ENCODE measurements at regions not wholly inside any gene's neighbourhood (a gene's known extent, or its start where the extent isn't known, plus 50 kb on each side); places are given as distances from the start of the nearest gene placed in this dataset.

DNA sequence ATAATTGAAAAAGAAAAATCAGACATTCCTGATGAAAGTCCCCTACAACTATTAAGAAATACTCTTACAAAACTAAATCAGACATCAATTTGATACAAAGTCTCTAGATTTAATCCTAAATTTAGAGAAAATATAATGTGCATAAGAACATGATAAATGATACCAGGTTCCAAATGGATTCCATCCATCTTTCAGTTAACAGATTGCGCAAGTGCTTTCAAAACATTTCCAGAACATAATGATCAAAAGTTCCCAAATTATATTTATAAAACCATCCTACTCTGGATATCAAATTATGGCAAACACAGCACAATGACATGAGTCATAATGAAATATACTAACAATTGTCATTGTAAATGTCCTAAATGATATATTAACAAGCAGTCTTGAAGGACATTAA lies 151.0 kb upstream of the GYPC start:
- H3K27ac ChIP-seq (ENCODE audit: low read depth in 1 of 2, low read length in 2 of 2): no peak overlapping the region
- H3K27me3 ChIP-seq (ENCODE audit: control insufficient read depth in 4 of 4, insufficient read depth in 4 of 4, low read length in 3 of 4): no peaks in the 10 kb centered on the region
- no peaks in the 10 kb centered on the region for H3K36me3 ChIP-seq (ENCODE audit: control insufficient read depth in 4 of 4, insufficient read depth in 3 of 4, low read depth in 1 of 4, low read length in 3 of 4)
- H3K4me1 ChIP-seq (ENCODE audit: control insufficient read depth in 4 of 4, insufficient read depth in 4 of 4, low read length in 3 of 4): peaks cover 0 to 5% (median 0%) of the 10 kb centered on the region in 4 donors
- H3K9ac ChIP-seq (ENCODE audit: low read depth in 1 of 2, low read length in 2 of 2): no peak overlapping the region
- no peak for DNase-seq (ENCODE audit: low spot score)
- no peak overlapping the region for H3K4me3 ChIP-seq (ENCODE audit: low read depth in 1 of 3, low read length in 3 of 3)
- no peaks in the 10 kb centered on the region for H3K9me3 ChIP-seq (ENCODE audit: control insufficient read depth in 4 of 4, low read length in 3 of 4)
- TF ChIP-seq SP1 (IDR thresholded peaks at IDR 0.05) (no peak), NR2F2 (IDR thresholded peaks at IDR 0.05) (no peak), RXRA (IDR thresholded peaks at IDR 0.05) (no peak), TAF1 (conservative IDR thresholded peaks at IDR 0.05) (no peak), HNF4A (conservative IDR thresholded peaks at IDR 0.05) (no peak), YY1 (IDR thresholded peaks at IDR 0.05) (no peak), GABPA (IDR thresholded peaks at IDR 0.05 in 1 of 2, conservative IDR thresholded peaks at IDR 0.05 in 1 of 2) (no peak), HNF4G (IDR thresholded peaks at IDR 0.05) (no peak), FOXA2 (IDR thresholded peaks at IDR 0.05) (no peak), EGR1 (IDR thresholded peaks at IDR 0.05; ENCODE audit: low read depth in 2 of 2) (no peak)
- TF ChIP-seq, protein P1, sequence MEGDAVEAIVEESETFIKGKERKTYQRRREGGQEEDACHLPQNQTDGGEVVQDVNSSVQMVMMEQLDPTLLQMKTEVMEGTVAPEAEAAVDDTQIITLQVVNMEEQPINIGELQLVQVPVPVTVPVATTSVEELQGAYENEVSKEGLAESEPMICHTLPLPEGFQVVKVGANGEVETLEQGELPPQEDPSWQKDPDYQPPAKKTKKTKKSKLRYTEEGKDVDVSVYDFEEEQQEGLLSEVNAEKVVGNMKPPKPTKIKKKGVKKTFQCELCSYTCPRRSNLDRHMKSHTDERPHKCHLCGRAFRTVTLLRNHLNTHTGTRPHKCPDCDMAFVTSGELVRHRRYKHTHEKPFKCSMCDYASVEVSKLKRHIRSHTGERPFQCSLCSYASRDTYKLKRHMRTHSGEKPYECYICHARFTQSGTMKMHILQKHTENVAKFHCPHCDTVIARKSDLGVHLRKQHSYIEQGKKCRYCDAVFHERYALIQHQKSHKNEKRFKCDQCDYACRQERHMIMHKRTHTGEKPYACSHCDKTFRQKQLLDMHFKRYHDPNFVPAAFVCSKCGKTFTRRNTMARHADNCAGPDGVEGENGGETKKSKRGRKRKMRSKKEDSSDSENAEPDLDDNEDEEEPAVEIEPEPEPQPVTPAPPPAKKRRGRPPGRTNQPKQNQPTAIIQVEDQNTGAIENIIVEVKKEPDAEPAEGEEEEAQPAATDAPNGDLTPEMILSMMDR (IDR thresholded peaks at IDR 0.05; ENCODE audit: low read depth, low read length, missing input control): no peak
- TF ChIP-seq, protein P2, sequence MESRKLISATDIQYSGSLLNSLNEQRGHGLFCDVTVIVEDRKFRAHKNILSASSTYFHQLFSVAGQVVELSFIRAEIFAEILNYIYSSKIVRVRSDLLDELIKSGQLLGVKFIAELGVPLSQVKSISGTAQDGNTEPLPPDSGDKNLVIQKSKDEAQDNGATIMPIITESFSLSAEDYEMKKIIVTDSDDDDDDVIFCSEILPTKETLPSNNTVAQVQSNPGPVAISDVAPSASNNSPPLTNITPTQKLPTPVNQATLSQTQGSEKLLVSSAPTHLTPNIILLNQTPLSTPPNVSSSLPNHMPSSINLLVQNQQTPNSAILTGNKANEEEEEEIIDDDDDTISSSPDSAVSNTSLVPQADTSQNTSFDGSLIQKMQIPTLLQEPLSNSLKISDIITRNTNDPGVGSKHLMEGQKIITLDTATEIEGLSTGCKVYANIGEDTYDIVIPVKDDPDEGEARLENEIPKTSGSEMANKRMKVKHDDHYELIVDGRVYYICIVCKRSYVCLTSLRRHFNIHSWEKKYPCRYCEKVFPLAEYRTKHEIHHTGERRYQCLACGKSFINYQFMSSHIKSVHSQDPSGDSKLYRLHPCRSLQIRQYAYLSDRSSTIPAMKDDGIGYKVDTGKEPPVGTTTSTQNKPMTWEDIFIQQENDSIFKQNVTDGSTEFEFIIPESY (IDR thresholded peaks at IDR 0.05): no peak
- TF ChIP-seq, protein P3, sequence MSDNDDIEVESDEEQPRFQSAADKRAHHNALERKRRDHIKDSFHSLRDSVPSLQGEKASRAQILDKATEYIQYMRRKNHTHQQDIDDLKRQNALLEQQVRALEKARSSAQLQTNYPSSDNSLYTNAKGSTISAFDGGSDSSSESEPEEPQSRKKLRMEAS (IDR thresholded peaks at IDR 0.05): no peak
- TF ChIP-seq, protein P4, sequence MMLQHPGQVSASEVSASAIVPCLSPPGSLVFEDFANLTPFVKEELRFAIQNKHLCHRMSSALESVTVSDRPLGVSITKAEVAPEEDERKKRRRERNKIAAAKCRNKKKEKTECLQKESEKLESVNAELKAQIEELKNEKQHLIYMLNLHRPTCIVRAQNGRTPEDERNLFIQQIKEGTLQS (IDR thresholded peaks at IDR 0.05): no peak
- WGBS: 99% methylated on average over 1 of the region's 1 CpG

DNA sequence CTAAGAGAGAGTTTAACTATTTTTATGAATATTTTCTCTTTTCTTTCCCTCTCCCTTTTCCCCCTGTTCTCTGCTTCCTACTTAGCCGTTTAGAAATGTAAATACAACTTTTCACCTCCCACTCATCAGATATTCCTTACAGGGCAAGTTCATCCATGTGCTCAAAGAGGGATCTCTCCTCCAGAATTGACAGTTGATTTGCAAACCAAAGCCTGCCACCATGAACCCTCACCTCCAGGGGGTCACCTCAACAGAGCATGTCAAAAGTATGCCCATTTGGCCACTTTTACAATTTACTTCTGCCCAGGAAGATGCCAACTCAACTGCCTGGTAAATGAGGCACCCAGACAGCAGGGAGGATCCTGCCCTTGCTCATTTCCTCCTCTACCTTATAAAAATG lies 149.2 kb upstream of the GYPC start:
- no peak for DNase-seq (ENCODE audit: low spot score)
- no peak overlapping the region for H3K27ac ChIP-seq (ENCODE audit: low read depth in 1 of 2, low read length in 2 of 2)
- H3K27me3 ChIP-seq (ENCODE audit: control insufficient read depth in 4 of 4, insufficient read depth in 4 of 4, low read length in 3 of 4): no peaks in the 10 kb centered on the region
- H3K9ac ChIP-seq (ENCODE audit: low read depth in 1 of 2, low read length in 2 of 2): no peak overlapping the region
- no peak overlapping the region for H3K4me3 ChIP-seq (ENCODE audit: low read depth in 1 of 3, low read length in 3 of 3)
- no peaks in the 10 kb centered on the region for H3K9me3 ChIP-seq (ENCODE audit: control insufficient read depth in 4 of 4, low read length in 3 of 4)
- no peaks in the 10 kb centered on the region for H3K36me3 ChIP-seq (ENCODE audit: control insufficient read depth in 4 of 4, insufficient read depth in 3 of 4, low read depth in 1 of 4, low read length in 3 of 4)
- 15% methylated on average over 1 of the region's 1 CpG for WGBS
- H3K4me1 ChIP-seq (ENCODE audit: control insufficient read depth in 4 of 4, insufficient read depth in 4 of 4, low read length in 3 of 4): peaks cover 0 to 5% (median 0%) of the 10 kb centered on the region in 4 donors
- no peak for TF ChIP-seq EGR1 (IDR thresholded peaks at IDR 0.05; ENCODE audit: low read depth in 2 of 2)
- no peak for TF ChIP-seq SP1 (IDR thresholded peaks at IDR 0.05)
- no peak for TF ChIP-seq HNF4G (IDR thresholded peaks at IDR 0.05)
- TF ChIP-seq RAD21 (IDR thresholded peaks at IDR 0.05): no peak
- TF ChIP-seq, protein P1 (IDR thresholded peaks at IDR 0.05; ENCODE audit: low read depth, low read length, missing input control): no peak
- TF ChIP-seq, protein P3 (IDR thresholded peaks at IDR 0.05): no peak
- no peak for TF ChIP-seq FOXA1 (IDR thresholded peaks at IDR 0.05)
- no peak for TF ChIP-seq JUND (IDR thresholded peaks at IDR 0.05)
- TF ChIP-seq, protein P5, sequence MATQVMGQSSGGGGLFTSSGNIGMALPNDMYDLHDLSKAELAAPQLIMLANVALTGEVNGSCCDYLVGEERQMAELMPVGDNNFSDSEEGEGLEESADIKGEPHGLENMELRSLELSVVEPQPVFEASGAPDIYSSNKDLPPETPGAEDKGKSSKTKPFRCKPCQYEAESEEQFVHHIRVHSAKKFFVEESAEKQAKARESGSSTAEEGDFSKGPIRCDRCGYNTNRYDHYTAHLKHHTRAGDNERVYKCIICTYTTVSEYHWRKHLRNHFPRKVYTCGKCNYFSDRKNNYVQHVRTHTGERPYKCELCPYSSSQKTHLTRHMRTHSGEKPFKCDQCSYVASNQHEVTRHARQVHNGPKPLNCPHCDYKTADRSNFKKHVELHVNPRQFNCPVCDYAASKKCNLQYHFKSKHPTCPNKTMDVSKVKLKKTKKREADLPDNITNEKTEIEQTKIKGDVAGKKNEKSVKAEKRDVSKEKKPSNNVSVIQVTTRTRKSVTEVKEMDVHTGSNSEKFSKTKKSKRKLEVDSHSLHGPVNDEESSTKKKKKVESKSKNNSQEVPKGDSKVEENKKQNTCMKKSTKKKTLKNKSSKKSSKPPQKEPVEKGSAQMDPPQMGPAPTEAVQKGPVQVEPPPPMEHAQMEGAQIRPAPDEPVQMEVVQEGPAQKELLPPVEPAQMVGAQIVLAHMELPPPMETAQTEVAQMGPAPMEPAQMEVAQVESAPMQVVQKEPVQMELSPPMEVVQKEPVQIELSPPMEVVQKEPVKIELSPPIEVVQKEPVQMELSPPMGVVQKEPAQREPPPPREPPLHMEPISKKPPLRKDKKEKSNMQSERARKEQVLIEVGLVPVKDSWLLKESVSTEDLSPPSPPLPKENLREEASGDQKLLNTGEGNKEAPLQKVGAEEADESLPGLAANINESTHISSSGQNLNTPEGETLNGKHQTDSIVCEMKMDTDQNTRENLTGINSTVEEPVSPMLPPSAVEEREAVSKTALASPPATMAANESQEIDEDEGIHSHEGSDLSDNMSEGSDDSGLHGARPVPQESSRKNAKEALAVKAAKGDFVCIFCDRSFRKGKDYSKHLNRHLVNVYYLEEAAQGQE (IDR thresholded peaks at IDR 0.05): no peak
- TF ChIP-seq TAF1 (conservative IDR thresholded peaks at IDR 0.05): no peak
- TF ChIP-seq NR2F2 (IDR thresholded peaks at IDR 0.05): no peak
- TF ChIP-seq HNF4A (conservative IDR thresholded peaks at IDR 0.05): no peak
- TF ChIP-seq FOXA2 (IDR thresholded peaks at IDR 0.05): no peak
